Left lung (tissue), 4 donors: ENCODE measurements at regions not wholly inside any gene's neighbourhood (a gene's known extent, or its start where the extent isn't known, plus 50 kb on each side); places are given as distances from the start of the nearest gene placed in this dataset.

ENCODE experiments used
- ATAC-seq: fragments of 200-7000 bp; cut with Tn5 transposase; one replicate; pipeline ENCODE4 v1.9.1; 2020; ENCODE audit warnings: moderate library complexity
- DNase-seq, 4 donors: peaks; one replicate each; pipeline ENCODE4 v3.0.0-alpha.2; 2013 to 2020
- H3K27ac ChIP-seq, 2 donors: fragments of 200-600 bp; sonication (generic) in 1 of 2; one replicate each; pipeline versions ENCODE4 v1.5.0 to v1.8.0; 2020 to 2021
- H3K27me3 ChIP-seq, 2 donors: fragments of 200-600 bp; sonication (generic) in 1 of 2; one replicate each; pipeline versions ENCODE4 v1.5.0 to v1.8.0; 2020 to 2021
- H3K36me3 ChIP-seq, 2 donors: fragments of 200-600 bp; sonication (generic) in 1 of 2; one replicate each; pipeline versions ENCODE4 v1.5.0 to v1.8.0; 2020 to 2021
- H3K4me1 ChIP-seq, 2 donors: fragments of 200-600 bp; one replicate each; pipeline ENCODE4 v1.8.0; 2021
- H3K4me3 ChIP-seq, 2 donors: fragments of 200-600 bp; sonication (generic) in 1 of 2; one replicate each; pipeline versions ENCODE4 v1.5.0 to v1.8.0; 2020 to 2021; ENCODE audit warnings: mild to moderate bottlenecking in 1 of 2
- H3K9me3 ChIP-seq, 2 donors: fragments of 200-600 bp; sonication (generic) in 1 of 2; one replicate each; pipeline versions ENCODE4 v1.5.0 to v1.8.0; 2020 to 2021
- intact Hi-C, 2 donors: fragments of 100-400 bp; cut with DNase I; formaldehyde crosslinking; loops; one replicate each; pipeline versions ENCODE4 v1.11.2 to v1.14.2; 2022
- TF ChIP-seq, protein P1 (sequence below), 2 donors: fragments of 200-600 bp; sonication (generic) in 1 of 2; IDR thresholded peaks; one replicate each; pipeline versions ENCODE4 v1.5.0 to v1.8.0; 2021; ENCODE audit warnings: antibody characterized with exemption in 2 of 2
- donor health status: DM: no; HTN: yes; CAD: no.
- donor health status: DM: no; HTN: no; CAD: no.

DNA sequence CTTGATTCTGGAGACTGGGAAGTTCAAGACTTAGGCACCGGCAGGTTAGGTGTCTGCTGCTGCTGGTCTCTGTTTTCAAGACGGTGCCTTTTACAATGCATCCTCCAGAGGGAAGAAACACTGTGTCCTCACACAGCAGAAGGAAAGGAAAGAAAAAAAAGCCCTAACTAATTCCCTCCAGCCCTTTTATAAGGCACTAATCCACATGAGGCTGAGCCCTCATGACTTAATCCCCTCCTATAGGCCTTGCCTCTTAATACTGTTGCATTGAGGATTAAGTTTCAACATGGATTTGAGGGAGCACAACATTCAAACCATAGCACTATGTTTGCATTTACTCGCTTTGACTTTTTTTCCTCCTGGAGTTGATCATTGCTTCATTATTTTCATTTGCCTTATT is 585.9 kb downstream of the TLR4 start:
- Histone ChIP-seq H3K9me3 (peaks cover 0 to 4% of the 10 kb centered on the region in 2 donors), H3K4me3 (no peak overlapping the region), H3K27me3 (no peaks in the 10 kb centered on the region), H3K27ac (no peak overlapping the region), H3K36me3 (no peaks in the 10 kb centered on the region), H3K4me1 (no peaks in the 10 kb centered on the region)
- DNase-seq (no peak), ATAC-seq (no peak)
- intact Hi-C loops: no loop called here
- TF ChIP-seq, protein P1, sequence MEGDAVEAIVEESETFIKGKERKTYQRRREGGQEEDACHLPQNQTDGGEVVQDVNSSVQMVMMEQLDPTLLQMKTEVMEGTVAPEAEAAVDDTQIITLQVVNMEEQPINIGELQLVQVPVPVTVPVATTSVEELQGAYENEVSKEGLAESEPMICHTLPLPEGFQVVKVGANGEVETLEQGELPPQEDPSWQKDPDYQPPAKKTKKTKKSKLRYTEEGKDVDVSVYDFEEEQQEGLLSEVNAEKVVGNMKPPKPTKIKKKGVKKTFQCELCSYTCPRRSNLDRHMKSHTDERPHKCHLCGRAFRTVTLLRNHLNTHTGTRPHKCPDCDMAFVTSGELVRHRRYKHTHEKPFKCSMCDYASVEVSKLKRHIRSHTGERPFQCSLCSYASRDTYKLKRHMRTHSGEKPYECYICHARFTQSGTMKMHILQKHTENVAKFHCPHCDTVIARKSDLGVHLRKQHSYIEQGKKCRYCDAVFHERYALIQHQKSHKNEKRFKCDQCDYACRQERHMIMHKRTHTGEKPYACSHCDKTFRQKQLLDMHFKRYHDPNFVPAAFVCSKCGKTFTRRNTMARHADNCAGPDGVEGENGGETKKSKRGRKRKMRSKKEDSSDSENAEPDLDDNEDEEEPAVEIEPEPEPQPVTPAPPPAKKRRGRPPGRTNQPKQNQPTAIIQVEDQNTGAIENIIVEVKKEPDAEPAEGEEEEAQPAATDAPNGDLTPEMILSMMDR (IDR thresholded peaks at IDR 0.05): no peak

DNA sequence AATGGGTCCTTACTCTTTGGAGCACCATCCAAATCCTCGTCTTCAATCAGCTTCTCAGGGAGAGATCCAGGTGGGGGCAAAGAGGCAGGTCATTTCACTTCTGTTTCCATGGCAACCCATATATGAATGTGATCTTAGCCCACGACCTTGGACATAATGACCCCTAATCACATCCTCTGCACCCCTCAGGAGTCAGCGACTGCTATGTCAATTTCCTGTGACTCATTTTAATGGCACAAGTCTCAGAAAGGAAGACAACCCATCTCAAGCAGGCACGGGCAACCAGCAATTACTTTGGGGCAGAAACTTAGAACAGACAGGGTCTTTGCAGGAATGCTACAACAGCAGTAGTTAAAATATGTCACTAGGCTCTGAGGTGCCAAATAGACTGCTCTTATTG is 591.2 kb downstream of the TLR4 start:
- intact Hi-C loops: no loop called here
- H3K4me3 ChIP-seq: no peak overlapping the region
- ATAC-seq (no peak), DNase-seq (no peak)
- H3K9me3 ChIP-seq: no peaks in the 10 kb centered on the region
- no peaks in the 10 kb centered on the region for H3K4me1 ChIP-seq
- TF ChIP-seq, protein P1 (IDR thresholded peaks at IDR 0.05): no peak
- H3K27me3 ChIP-seq: no peaks in the 10 kb centered on the region
- no peak overlapping the region for H3K27ac ChIP-seq
- no peaks in the 10 kb centered on the region for H3K36me3 ChIP-seq

DNA sequence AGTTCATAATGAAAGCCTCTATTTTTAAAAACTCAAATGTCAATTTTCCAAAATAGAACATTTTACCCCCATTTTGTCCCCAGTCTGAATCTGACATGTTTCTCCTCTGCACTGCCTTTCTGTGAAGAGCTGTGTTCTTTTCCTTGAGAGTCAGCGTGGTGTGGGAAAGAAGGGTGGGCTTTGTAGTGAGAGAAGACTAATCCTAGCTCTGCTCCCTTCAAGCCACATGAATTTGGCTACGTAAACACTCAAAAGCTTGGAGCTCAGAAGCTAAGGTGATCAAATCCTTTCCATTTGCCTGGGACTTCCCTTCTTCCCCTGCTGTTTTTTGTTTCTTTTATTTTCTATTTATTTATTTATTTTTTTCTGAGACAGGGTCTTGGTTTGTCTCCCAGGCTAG is 598.5 kb downstream of the TLR4 start:
- Histone ChIP-seq H3K4me1 (no peaks in the 10 kb centered on the region), H3K36me3 (no peaks in the 10 kb centered on the region), H3K9me3 (no peaks in the 10 kb centered on the region), H3K27ac (no peak overlapping the region), H3K27me3 (no peaks in the 10 kb centered on the region), H3K4me3 (no peak overlapping the region)
- TF ChIP-seq, protein P1 (IDR thresholded peaks at IDR 0.05): no peak
- no peak for ATAC-seq
- DNase-seq: no peak
- intact Hi-C loops: no loop called here

DNA sequence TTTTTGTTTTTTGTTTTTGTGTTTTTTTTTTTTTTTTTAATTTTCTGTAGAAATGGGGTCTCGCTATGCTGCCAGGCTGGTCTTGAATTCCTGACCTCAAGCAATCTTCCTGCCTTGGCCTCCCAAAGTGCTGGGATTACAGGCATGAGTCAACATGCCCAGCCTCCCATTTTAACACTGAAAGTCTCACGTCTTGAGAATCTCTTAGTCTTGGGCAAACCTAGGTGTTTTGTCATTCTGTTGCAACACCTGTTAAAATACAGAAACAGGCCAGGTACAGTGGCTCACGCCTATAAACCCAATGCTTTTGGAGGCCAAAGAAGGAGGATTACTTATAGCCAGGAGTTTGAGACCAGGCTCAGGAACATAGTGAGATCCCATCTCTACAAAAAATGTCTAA is 599.0 kb downstream of the TLR4 start:
- no peak for DNase-seq
- Histone ChIP-seq H3K27me3 (no peaks in the 10 kb centered on the region), H3K36me3 (no peaks in the 10 kb centered on the region), H3K4me1 (no peaks in the 10 kb centered on the region), H3K27ac (no peak overlapping the region), H3K9me3 (no peaks in the 10 kb centered on the region), H3K4me3 (no peak overlapping the region)
- intact Hi-C loops: no loop called here
- ATAC-seq: no peak
- TF ChIP-seq, protein P1 (IDR thresholded peaks at IDR 0.05): no peak

DNA sequence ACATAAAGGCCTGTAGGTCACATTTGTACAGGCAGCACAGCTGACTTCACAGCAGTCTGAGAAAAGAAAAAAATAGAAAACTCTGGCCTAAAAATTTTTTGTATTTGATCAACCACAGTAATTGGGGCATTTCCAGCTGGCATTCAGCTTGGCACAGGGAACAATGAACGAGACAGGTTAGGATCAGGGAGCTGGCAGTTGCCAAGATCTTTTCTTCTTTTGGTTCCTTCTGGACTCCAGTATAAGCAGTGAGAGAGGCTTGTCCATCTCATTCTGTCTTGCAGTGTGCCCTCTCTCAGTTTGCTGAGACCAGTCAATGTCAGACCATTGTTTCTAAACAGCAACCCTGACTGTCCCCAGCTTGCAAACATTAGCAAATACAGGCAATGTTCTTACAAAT is 601.1 kb downstream of the TLR4 start:
- no peaks in the 10 kb centered on the region for H3K27me3 ChIP-seq
- H3K36me3 ChIP-seq: no peaks in the 10 kb centered on the region
- TF ChIP-seq, protein P1 (IDR thresholded peaks at IDR 0.05): no peak
- intact Hi-C loops: no loop called here
- no peak overlapping the region for H3K27ac ChIP-seq
- H3K4me1 ChIP-seq: no peaks in the 10 kb centered on the region
- no peaks in the 10 kb centered on the region for H3K9me3 ChIP-seq
- DNase-seq (no peak), ATAC-seq (no peak)
- H3K4me3 ChIP-seq: no peak overlapping the region
